Activated B cell treated with CpG ODN at 0.5 μM for 24 hours (primary cell): ENCODE measurements at regions not wholly inside any gene's neighbourhood (a gene's known extent, or its start where the extent isn't known, plus 50 kb on each side); places are given as distances from the start of the nearest gene placed in this dataset.
"Not testable (repeated sequence)": the region's sequence is repeated elsewhere in the genome, so short reads cannot be mapped to it uniquely, and the experiment has no call there.

Experiments
- ATAC-seq: fragments of 200-7000 bp; cut with Tn5 transposase; one replicate; pipeline ENCODE4 v1.10.0; 2021; ENCODE audit warnings: low read depth, mild to moderate bottlenecking, moderate library complexity
- CTCF ChIA-PET: fragments of 350-600 bp; sonication (Branson Sonifier 250); formaldehyde crosslinking; loops from one replicate; lab custom pipeline; 2021; ENCODE audit warnings: antibody characterized with exemption; lab: Charles Lee
- POLR2A ChIA-PET: fragments of 350-600 bp; sonication (Branson Sonifier 250); formaldehyde crosslinking; loops from one replicate; lab custom pipeline; 2021; ENCODE audit warnings: antibody characterized with exemption; lab: Charles Lee
- DNase-seq: peaks from one replicate; pipeline ENCODE4 v3.0.0; 2022
- H3K27ac Mint-ChIP-seq: one replicate; pipeline ENCODE4 v1.8.0; 2020; ENCODE audit warnings: mixed read lengths
- H3K27me3 Mint-ChIP-seq: one replicate; pipeline ENCODE4 v1.8.0; 2021; ENCODE audit warnings: mixed read lengths
- H3K36me3 Mint-ChIP-seq: one replicate; pipeline ENCODE4 v1.8.0; 2021; ENCODE audit warnings: low read depth, mixed read lengths
- H3K4me1 Mint-ChIP-seq: one replicate; pipeline ENCODE4 v1.8.0; 2021; ENCODE audit warnings: mixed read lengths
- H3K4me3 Mint-ChIP-seq: one replicate; pipeline ENCODE4 v1.8.0; 2020; ENCODE audit warnings: mild to moderate bottlenecking, mixed read lengths
- H3K9me3 Mint-ChIP-seq: one replicate; pipeline ENCODE4 v1.8.0; 2020; ENCODE audit warnings: mixed read lengths
- CTCF ChIP-seq: fragments of 200-600 bp; IDR thresholded peaks from one replicate; pipeline ENCODE4 v1.8.0; 2022; ENCODE audit warnings: antibody characterized with exemption, mild to moderate bottlenecking
- intact Hi-C: fragments of 100-400 bp; cut with micrococcal nuclease; formaldehyde crosslinking; loops from one replicate; pipeline ENCODE4 v1.15.1; 2024

- no peak for DNase-seq
- Mint-ChIP-seq H3K27ac (no peak overlapping the region), H3K27me3 (peaks cover 6% of the 10 kb centered on the region), H3K4me3 (no peak overlapping the region), H3K36me3 (no peaks in the 10 kb centered on the region), H3K4me1 (no peaks in the 10 kb centered on the region), H3K9me3 (peaks cover 4% of the 10 kb centered on the region)
- ChIA-PET CTCF (no interaction called here), POLR2A (no interaction called here)
- no peak for TF ChIP-seq CTCF
- intact Hi-C loops = no loop called here
- ATAC-seq = no peak
These were observed 63.8 kb downstream of the SOWAHC start for GRCh38 chr2:109677835-109678580.

GRCh38 chr2:109678724-109679201 lies 64.6 kb downstream of the SOWAHC start:
- POLR2A ChIA-PET, H3K4me3 Mint-ChIP-seq, ATAC-seq, H3K36me3 Mint-ChIP-seq, H3K27ac Mint-ChIP-seq, CTCF ChIA-PET, H3K27me3 Mint-ChIP-seq, H3K9me3 Mint-ChIP-seq, H3K4me1 Mint-ChIP-seq, intact Hi-C loops, DNase-seq: not testable (repeated sequence)

GRCh38 chr2:109679225-109679624 lies 65.1 kb downstream of the SOWAHC start:
- Mint-ChIP-seq H3K9me3 (no peaks in the 10 kb centered on the region), H3K27me3 (peaks cover 6% of the 10 kb centered on the region), H3K36me3 (no peaks in the 10 kb centered on the region), H3K4me3 (no peak overlapping the region), H3K4me1 (no peaks in the 10 kb centered on the region), H3K27ac (no peak overlapping the region)
- ATAC-seq (no peak), DNase-seq (no peak)
- TF ChIP-seq CTCF = no peak
- ChIA-PET POLR2A (interaction anchor here (0.7 kb wide), 1 partner anchor 14 kb away, joined by 4 read pairs; no protein-coding TSS in a partner anchor), CTCF (no interaction called here)
- intact Hi-C loops = no loop called here

GRCh38 chr2:109679626-109680025 lies 65.5 kb downstream of the SOWAHC start:
- peaks cover 6% of the 10 kb centered on the region for H3K27me3 Mint-ChIP-seq
- DNase-seq (no peak), ATAC-seq (no peak)
- H3K36me3 Mint-ChIP-seq = no peaks in the 10 kb centered on the region
- TF ChIP-seq CTCF = no peak
- H3K4me3 Mint-ChIP-seq = no peak overlapping the region
- no peak overlapping the region for H3K27ac Mint-ChIP-seq
- CTCF ChIA-PET = no interaction called here
- H3K9me3 Mint-ChIP-seq = no peaks in the 10 kb centered on the region
- H3K4me1 Mint-ChIP-seq = no peaks in the 10 kb centered on the region
- intact Hi-C loops = no loop called here
- POLR2A ChIA-PET = interaction anchor here (0.7 kb wide), 1 partner anchor 15 kb away, joined by 4 read pairs; no protein-coding TSS in a partner anchor

- H3K9me3 Mint-ChIP-seq = no peaks in the 10 kb centered on the region
- TF ChIP-seq CTCF = no peak
- no peaks in the 10 kb centered on the region for H3K4me1 Mint-ChIP-seq
- no peak for DNase-seq
- ATAC-seq = no peak
- ChIA-PET POLR2A (no interaction called here), CTCF (no interaction called here)
- H3K36me3 Mint-ChIP-seq = no peaks in the 10 kb centered on the region
- H3K27me3 Mint-ChIP-seq = peaks cover 4% of the 10 kb centered on the region
- no peak overlapping the region for H3K27ac Mint-ChIP-seq
- no peak overlapping the region for H3K4me3 Mint-ChIP-seq
- intact Hi-C loops = no loop called here
These were observed 66.5 kb downstream of the SOWAHC start for GRCh38 chr2:109680523-109681297.
